ENCODE measurements at regions not wholly inside any gene's neighbourhood (a gene's known extent, or its start where the extent isn't known, plus 50 kb on each side); places are given as distances from the start of the nearest gene placed in this dataset.
A peak's percentile ranks its signal among the peaks of the same experiment; 100 is the strongest.
"Not testable (repeated sequence)": the region's sequence is repeated elsewhere in the genome, so short reads cannot be mapped to it uniquely, and the experiment has no call there.

DNA sequence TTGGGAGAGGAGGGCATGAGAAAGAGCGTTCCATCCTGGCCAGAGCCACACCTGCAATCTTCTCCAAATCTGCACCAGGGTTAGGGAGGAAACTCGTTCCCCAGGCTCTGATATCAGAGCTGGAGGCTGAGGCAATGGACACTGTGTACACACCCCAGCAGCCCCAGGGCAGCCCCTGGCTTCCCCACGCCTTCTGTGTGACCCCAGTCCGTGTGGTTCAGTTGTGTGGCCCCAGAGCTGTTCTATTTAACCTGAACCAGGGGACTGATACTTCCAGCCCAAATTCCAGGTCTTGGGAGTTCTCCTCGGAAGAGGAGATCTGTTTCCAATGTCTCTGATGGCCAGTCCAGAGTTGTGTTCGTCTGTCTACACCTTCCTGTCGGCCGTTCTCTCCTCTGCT is 242.6 kb upstream of the EXOC2 start:
- in situ Hi-C loops (cut with HindIII; ENCODE audit: low pct_unique_long_range_greater_than_20kb, low sequenced_read_pairs) = no loop called here
- DNase-seq (ENCODE audit: low read depth, low spot score) = no peak

DNA sequence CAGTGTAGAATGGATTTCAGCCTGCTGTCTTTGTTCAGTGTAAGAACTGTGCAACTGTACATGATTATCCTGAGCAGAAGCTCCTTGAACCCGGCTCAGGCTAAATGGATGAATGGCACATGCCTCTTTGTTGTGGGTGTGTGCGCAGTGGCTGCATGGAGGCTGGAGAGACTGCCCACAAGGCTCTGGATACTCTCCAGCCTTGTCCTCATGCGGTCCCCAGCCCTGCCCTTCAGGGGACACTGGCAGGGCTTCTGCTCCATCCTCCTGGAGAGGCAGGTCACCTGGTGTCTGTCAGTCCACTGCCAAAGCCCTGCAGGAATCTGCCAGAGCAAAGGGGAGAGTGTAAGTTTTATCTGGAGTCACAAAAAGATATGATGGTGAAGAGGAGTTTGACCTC is 241.7 kb upstream of the EXOC2 start:
- in situ Hi-C loops (cut with HindIII; ENCODE audit: low pct_unique_long_range_greater_than_20kb, low sequenced_read_pairs) = no loop called here
- no peak for DNase-seq (ENCODE audit: low read depth, low spot score)

DNA sequence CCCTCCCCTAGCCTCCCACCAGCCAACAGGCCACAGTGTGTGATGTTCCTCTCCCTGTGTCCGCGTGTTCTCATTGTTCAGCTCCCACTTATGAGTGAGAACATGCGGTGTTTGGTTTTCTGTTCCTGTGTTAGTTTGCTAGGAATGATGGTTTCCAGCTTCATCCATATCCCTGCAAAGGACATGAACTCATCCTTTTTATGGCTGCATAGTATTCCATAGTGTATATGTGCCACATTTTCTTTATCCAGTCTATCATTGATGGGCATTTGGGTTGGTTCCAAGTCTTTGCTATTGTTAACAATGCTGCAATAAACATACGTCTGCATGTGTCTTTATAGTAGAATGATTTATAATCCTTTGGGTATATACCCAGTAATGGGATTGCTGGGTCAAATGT is 239.0 kb upstream of the EXOC2 start:
- in situ Hi-C loops (cut with HindIII; ENCODE audit: low pct_unique_long_range_greater_than_20kb, low sequenced_read_pairs); DNase-seq (ENCODE audit: low read depth, low spot score): not testable (repeated sequence)

DNA sequence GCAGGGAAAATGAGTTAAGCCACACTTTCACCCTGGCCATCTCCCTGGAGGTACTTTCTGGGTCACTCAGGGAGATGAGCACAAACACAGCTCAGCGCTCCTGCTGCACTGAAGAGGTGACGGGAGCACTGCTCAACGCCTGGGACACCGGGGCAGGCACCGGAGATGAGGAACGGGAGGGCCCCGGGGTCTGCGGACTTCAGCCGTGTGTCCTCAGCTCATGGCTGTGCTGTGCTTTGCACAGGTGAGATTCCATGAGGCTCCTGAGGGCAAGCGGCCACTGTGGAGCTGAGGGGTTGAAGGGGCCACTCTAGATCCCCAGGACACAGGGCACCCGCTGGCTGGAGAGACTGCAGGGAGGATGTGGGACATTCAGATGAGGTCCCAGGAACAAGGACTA is 234.2 kb upstream of the EXOC2 start:
- in situ Hi-C loops (cut with HindIII; ENCODE audit: low pct_unique_long_range_greater_than_20kb, low sequenced_read_pairs) = no loop called here

DNA sequence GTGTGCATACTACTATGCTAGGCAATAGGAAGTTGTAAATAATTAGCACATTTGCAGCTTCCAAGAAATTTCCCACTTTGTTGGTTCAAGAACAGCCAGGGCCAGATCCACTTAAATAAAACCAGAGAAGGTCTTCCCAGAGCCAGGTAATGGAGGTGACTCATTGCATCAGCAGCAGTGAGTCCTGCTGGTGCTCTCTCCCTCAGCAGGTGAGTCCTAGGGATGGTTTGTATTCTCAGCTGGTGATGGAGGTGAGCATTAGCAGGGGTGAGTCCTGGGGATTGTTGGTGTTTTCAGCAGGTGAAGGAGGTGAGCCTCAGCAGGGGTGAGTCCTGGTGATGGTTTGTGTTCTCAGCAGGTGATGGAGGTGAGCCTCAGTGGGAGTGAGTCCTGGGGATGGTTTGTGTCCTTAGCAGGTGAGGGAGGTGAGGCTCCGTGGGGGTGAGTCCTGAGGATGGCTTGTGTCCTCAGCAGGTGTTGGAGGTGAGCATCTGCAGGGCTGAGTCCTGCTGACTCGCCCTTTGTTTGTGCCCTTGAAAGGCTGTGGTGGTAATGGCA is 232.8 kb upstream of the EXOC2 start:
- in situ Hi-C loops (cut with HindIII; ENCODE audit: low pct_unique_long_range_greater_than_20kb, low sequenced_read_pairs) = no loop called here

More for the DNA sequence above, 234.2 kb upstream of the EXOC2 start:
- DNase-seq (ENCODE audit: low read depth, low spot score) = no peak

DNA sequence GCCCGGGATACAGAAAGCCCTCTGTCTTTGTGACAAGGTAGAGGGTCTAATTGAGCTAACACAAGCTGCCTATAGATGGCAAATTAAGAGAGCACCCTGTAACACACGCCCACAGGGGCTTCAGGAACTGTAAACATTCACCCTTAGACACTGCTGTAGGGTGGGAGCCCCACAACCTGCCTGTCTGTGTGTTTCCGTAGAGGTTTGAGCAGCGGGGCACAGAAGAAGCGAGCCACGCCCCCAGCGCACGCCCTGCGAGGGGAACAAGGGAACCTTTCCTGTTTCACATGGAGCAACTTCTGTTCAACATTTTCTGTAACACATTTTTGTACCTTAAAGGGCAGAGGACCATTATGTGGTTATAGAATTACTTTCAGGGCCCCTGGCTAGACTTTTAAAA is 231.7 kb upstream of the EXOC2 start:
- no peak for DNase-seq (ENCODE audit: low read depth, low spot score)
- in situ Hi-C loops (cut with HindIII; ENCODE audit: low pct_unique_long_range_greater_than_20kb, low sequenced_read_pairs) = no loop called here

More for the DNA sequence above, 232.8 kb upstream of the EXOC2 start:
- no peak for DNase-seq (ENCODE audit: low read depth, low spot score)

DNA sequence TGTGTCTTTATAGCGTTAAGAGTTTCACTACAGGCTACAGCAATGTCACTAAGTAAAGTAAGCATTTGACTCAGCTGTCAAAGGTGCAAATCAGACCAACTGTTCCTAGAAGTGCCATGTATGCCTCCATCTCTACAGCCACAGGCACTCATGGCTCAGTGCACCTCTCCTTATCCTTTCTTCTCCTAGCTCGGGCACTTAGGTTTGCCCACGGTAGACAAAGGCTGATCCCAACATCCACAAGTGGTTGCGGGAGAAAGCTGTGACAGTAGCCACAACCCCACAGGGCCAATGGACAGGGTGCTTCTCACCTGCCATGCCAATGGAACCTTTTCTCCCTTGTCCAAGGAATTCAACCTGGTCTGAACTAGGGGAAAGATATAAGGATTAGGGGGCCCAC is 228.5 kb upstream of the EXOC2 start:
- no peak for DNase-seq (ENCODE audit: low read depth, low spot score)
- in situ Hi-C loops (cut with HindIII; ENCODE audit: low pct_unique_long_range_greater_than_20kb, low sequenced_read_pairs) = no loop called here

DNA sequence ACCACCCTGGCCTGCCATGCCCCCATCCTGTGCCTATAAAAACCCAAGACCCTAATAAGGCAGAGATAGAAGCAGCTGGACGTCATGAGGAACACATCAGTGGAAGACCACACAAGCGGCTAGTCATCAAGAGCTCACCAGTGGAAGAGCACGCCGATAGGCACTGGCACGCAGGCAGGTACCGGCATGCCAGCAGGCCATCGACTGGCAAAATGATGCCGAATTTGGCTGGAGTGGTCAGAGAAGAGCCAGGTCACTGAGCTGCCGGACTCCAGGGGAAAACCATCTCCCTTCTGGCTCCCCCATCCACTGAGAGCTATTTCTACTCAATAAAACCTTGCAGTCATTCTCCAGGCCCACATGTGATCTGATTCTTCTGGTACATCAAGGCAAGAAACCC is 227.6 kb upstream of the EXOC2 start:
- in situ Hi-C loops (cut with HindIII; ENCODE audit: low pct_unique_long_range_greater_than_20kb, low sequenced_read_pairs) = no loop called here
- DNase-seq (ENCODE audit: low read depth, low spot score) = no peak

DNA sequence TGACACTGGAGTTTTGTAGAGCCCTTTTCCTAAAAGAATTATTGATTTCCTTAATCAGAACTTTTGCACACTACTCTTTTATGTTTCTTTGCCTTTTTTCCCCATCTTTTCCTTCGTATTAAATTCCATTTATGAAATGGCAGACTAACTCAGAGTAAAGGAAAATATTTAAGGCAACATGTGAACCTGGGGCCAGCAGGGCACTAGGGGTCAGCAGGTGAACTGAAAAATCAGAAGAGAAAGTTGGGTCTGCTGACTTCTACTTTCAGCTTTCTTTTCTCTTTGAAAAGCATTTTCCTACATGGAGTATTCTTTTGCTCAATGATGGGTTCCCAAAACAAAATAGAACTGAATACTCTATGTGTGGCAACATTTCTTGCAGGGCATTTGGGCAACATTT is 226.6 kb upstream of the EXOC2 start:
- in situ Hi-C loops (cut with HindIII; ENCODE audit: low pct_unique_long_range_greater_than_20kb, low sequenced_read_pairs) = no loop called here
- DNase-seq (ENCODE audit: low read depth, low spot score) = no peak

DNA sequence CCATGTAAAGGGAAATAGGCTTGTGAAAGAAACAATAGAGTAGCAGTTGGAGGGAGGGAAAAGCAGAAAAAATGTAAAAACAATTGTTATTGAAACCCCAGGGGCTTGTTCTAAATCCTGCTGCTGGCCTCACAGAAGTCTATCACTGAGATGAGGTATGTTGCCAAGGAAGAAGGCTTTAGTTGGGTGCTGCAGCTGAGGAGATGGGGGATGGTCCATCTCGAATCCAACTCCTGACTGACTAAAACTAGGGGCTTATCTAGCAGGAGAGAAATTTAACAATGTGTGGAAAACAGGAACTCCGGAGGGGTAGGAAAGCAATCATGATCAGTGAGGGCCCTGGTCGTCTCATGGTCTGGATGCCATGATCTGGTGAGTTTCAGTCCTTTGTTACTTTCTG is 225.0 kb upstream of the EXOC2 start:
- in situ Hi-C loops (cut with HindIII; ENCODE audit: low pct_unique_long_range_greater_than_20kb, low sequenced_read_pairs) = no loop called here
- no peak for DNase-seq (ENCODE audit: low read depth, low spot score)

DNA sequence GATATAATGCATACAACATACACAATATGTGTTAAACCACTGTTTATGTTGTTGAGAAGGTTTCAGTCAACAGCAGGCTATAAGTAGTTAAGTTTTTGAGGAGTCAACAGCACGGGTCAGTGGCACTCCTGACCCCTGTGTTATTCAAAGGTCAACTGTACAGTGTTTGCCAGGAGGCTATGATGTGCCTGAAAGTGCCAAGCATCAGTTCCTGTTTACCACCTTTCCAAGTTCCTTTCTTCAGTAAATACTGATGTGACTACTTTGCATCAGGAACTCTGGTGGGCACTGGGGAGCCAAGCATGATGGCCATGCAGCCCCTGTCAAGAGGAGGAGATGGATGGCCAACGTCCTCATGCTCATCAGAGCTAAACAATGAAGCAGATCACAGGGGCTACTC is 224.4 kb upstream of the EXOC2 start:
- in situ Hi-C loops (cut with HindIII; ENCODE audit: low pct_unique_long_range_greater_than_20kb, low sequenced_read_pairs) = no loop called here
- DNase-seq (ENCODE audit: low read depth, low spot score) = no peak

DNA sequence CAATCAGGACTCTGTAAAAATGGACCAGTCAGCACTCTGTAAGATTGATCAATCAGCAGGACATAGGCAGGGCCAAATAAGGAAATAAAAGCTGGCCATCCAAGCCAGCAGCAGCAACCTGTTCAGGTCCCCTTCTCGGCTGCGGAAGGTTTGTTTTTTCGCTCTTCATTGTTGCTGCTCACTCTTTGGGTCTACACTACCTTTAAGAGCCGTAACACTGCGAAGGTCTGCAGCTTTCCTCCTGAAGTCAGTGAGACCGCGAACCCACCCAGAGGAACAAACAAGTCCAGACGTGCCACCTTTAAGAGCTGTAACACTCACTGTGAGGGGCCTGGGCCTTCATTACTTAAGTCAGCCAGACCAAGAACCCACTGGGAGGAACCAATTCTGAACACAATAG is 223.2 kb upstream of the EXOC2 start:
- in situ Hi-C loops (cut with HindIII; ENCODE audit: low pct_unique_long_range_greater_than_20kb, low sequenced_read_pairs) = no loop called here
- no peak for DNase-seq (ENCODE audit: low read depth, low spot score)

DNA sequence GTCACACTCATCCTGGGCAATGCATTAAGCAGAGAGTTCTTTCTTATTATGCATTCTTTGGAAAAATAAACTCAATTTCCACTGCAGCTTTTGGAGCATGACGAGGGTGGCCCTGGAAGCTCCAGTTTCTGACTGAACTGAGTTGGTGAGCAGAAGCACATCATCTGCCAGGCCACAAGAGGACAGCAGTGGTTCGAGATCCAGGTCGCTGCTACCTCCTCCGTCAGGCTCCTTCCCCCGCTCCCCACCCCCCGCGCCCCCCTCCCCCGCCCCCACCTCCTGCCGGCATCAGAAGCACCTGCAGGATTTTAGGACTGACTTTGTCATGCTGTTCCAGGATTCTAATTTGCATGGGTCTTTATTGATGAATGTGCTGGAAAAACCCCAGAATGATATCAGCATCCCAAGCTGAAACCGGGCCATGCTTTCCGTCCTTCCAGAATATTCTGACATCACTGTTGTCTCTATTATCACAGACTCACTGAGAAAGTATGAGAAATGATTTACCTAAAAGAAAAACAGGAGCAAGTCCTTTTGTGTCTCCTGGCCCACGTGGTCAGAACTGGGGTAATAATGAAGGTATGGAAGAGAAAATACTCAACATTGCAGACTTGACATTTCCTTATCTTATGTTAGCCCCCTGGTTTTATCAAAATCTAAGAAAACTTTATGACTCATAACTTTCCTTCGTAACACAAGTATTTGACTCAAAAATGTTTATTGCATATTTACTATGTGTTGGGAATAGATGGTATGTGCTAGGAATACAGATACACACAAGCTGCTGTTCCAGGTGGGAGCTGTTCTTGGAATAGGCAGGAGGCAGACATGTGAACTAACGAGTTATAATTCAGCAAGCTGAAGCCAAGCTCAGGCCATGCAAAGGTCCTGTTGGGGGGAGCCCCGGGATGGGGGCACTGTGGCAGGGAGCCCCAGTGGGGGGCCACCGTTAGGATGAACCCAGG is 220.2 kb upstream of the EXOC2 start:
- DNase-seq (ENCODE audit: low read depth, low spot score) = peak; percentile 82
- in situ Hi-C loops (cut with HindIII; ENCODE audit: low pct_unique_long_range_greater_than_20kb, low sequenced_read_pairs) = no loop called here

DNA sequence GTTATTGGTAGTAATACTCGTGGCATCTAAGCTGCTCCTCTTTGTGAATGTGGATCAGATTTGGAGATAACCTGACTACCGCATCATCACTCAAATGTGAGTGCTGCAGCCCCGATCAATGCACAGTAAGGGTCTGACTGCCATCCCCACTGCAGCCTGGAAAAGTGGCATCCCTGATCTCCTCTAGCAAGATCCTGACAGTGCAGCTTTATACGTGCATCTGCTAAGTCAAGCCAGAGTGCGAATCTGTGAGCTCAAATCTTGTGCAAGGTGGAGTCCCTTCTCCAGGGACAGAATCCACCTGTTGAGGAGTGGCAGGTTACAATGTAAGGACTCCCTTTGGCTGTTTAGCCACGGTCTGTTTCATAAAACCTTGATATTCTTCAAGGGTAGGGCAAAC is 215.0 kb upstream of the EXOC2 start:
- no peak for DNase-seq (ENCODE audit: low read depth, low spot score)
- in situ Hi-C loops (cut with HindIII; ENCODE audit: low pct_unique_long_range_greater_than_20kb, low sequenced_read_pairs) = no loop called here

DNA sequence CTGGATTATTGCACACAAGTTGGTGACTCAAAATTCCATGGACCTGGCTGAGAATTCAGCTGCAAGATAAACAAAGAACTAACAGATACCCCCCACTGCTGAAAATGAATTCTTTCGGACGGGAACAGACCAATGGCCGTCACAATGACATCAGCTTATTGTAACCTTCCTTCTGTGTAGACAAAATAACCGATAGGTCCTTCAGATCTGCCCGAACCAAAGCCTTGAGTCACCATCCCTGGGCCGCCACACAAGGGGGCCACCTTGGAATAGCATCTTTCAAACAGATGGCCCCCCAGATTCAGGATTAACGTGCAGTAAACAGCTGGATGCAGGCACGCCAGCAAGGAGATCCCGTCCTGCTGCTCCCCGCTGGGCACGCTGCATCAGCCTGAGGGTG is 214.0 kb upstream of the EXOC2 start:
- in situ Hi-C loops (cut with HindIII; ENCODE audit: low pct_unique_long_range_greater_than_20kb, low sequenced_read_pairs) = no loop called here
- DNase-seq (ENCODE audit: low read depth, low spot score) = peak; percentile 23

DNA sequence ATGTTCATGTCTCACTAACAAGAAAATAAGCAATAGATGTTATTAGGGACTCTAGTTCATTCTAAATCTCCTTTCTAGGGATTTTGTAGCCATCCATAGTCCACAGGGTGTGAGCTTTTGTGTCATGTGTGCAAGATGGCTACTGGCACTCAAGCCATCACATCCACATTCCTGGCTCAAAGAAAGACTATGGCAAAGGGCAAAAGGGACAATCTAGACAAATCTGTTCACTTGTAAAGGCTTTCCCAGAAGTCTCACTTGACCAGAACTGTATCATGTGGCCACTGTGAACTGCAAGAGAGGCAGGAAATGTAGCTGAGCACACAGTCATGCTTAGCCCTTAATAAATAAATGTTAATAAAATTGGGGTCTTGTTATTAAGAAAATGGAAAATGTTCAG is 212.6 kb upstream of the EXOC2 start:
- in situ Hi-C loops (cut with HindIII; ENCODE audit: low pct_unique_long_range_greater_than_20kb, low sequenced_read_pairs) = no loop called here
- peak; percentile 22 for DNase-seq (ENCODE audit: low read depth, low spot score)

DNA sequence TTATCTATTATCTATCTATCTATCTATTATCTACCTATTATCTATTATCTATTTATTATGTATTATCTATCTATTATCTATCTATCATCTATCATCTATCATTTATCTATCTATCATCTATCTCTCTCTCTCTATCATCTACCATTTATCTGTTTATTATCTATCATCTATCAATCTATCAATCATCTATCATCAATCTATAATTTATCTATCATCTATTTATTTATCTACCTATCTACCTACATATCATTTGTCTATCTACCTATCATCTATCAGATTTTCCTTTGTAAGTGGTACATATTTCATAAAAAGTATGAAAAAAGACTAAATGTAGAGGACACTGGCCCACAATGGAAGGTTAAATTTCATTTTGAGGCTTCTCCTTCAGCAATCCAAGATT is 212.1 kb upstream of the EXOC2 start:
- no peak for DNase-seq (ENCODE audit: low read depth, low spot score)
- in situ Hi-C loops (cut with HindIII; ENCODE audit: low pct_unique_long_range_greater_than_20kb, low sequenced_read_pairs) = no loop called here

DNA sequence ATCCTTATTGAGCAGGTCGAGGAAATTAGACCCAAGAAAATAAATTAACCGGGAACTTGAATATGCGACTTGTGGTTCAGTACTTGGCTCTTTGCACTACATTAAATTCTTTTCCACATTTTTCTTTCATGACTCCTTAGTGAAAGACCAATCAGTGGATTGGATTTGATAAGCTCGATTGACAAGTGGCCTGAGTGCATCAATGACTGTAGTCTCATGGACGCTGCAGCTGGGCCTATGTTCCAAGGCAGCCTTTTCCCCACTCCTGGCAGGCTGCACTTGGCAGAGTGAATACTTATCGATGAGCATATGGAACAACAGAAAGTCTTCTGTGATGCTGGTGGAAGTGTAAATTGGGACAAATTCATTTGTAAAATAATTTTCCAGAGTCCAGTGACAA is 210.8 kb upstream of the EXOC2 start:
- in situ Hi-C loops (cut with HindIII; ENCODE audit: low pct_unique_long_range_greater_than_20kb, low sequenced_read_pairs) = no loop called here
- DNase-seq (ENCODE audit: low read depth, low spot score) = no peak
